ENCODE measurements at regions not wholly inside any gene's neighbourhood (a gene's known extent, or its start where the extent isn't known, plus 50 kb on each side); places are given as distances from the start of the nearest gene placed in this dataset.

DNA sequence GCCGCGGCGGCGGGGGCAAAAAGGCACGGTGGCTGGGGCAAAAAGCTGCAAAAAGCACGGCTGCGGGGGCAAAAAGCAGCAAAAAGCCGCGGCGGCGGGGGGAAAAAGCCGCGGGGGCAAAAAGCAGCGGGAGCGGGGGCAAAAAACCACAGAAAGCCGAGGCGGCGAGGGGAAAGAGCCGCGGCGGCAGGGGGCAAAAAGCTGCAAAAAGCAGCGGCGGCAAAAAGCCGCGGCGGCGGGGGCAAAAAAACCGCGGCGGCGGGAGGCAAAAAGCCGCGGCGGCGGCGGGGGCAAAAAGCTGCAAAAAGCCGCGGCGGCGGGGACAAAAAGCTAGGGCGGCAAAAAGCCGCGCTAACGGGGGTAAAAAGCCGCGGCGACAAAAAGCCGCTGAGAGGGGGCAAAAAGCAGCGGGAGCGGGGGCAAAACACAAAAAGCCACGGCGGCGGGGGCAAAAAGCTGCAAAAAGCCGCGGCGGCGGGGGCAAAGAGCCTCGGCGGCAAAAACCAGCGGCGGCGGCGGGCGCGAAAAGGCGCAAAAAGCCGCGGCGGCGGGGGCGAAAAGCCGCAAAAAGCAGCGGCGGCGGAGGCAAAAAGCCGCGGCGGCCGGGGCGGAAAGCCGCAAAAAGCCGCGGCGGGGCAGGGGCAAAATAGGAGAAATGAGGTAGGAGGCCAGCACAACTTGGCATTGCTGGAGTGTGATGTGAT, 123.4 kb downstream of the ANKRD30BL start:
- TF ChIP-seq, protein P1, sequence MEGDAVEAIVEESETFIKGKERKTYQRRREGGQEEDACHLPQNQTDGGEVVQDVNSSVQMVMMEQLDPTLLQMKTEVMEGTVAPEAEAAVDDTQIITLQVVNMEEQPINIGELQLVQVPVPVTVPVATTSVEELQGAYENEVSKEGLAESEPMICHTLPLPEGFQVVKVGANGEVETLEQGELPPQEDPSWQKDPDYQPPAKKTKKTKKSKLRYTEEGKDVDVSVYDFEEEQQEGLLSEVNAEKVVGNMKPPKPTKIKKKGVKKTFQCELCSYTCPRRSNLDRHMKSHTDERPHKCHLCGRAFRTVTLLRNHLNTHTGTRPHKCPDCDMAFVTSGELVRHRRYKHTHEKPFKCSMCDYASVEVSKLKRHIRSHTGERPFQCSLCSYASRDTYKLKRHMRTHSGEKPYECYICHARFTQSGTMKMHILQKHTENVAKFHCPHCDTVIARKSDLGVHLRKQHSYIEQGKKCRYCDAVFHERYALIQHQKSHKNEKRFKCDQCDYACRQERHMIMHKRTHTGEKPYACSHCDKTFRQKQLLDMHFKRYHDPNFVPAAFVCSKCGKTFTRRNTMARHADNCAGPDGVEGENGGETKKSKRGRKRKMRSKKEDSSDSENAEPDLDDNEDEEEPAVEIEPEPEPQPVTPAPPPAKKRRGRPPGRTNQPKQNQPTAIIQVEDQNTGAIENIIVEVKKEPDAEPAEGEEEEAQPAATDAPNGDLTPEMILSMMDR (IDR thresholded peaks at IDR 0.05; ENCODE audit: poor library complexity, severe bottlenecking): no peak
- TF ChIP-seq MXI1 (conservative IDR thresholded peaks at IDR 0.05; ENCODE audit: poor library complexity, severe bottlenecking) (no peak), POLR2AphosphoS5 (IDR thresholded peaks at IDR 0.05) (no peak), EP300 (conservative IDR thresholded peaks at IDR 0.05; ENCODE audit: poor library complexity, severe bottlenecking) (no peak), EZH2 (IDR thresholded peaks at IDR 0.05; ENCODE audit: borderline replicate concordance, insufficient read depth, low read length, poor library complexity, severe bottlenecking) (no peak), SMC3 (conservative IDR thresholded peaks at IDR 0.05; ENCODE audit: poor library complexity) (no peak), TAF1 (IDR thresholded peaks at IDR 0.05; ENCODE audit: low read depth) (no peak), RAD21 (conservative IDR thresholded peaks at IDR 0.05) (no peak)
- TF ChIP-seq, protein P2, sequence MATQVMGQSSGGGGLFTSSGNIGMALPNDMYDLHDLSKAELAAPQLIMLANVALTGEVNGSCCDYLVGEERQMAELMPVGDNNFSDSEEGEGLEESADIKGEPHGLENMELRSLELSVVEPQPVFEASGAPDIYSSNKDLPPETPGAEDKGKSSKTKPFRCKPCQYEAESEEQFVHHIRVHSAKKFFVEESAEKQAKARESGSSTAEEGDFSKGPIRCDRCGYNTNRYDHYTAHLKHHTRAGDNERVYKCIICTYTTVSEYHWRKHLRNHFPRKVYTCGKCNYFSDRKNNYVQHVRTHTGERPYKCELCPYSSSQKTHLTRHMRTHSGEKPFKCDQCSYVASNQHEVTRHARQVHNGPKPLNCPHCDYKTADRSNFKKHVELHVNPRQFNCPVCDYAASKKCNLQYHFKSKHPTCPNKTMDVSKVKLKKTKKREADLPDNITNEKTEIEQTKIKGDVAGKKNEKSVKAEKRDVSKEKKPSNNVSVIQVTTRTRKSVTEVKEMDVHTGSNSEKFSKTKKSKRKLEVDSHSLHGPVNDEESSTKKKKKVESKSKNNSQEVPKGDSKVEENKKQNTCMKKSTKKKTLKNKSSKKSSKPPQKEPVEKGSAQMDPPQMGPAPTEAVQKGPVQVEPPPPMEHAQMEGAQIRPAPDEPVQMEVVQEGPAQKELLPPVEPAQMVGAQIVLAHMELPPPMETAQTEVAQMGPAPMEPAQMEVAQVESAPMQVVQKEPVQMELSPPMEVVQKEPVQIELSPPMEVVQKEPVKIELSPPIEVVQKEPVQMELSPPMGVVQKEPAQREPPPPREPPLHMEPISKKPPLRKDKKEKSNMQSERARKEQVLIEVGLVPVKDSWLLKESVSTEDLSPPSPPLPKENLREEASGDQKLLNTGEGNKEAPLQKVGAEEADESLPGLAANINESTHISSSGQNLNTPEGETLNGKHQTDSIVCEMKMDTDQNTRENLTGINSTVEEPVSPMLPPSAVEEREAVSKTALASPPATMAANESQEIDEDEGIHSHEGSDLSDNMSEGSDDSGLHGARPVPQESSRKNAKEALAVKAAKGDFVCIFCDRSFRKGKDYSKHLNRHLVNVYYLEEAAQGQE (IDR thresholded peaks at IDR 0.05; ENCODE audit: borderline replicate concordance): no peak

All from neural cell (in vitro differentiated cells).